ENCODE measurements at regions not wholly inside any gene's neighbourhood (a gene's known extent, or its start where the extent isn't known, plus 50 kb on each side); places are given as distances from the start of the nearest gene placed in this dataset.

GRCh38 chr5:124581738-124582560 is 164.5 kb downstream of the ZNF608 start:
- DNase-seq = peak; percentile 82

GRCh38 chr5:124580925-124581737 is 165.3 kb downstream of the ZNF608 start:
- DNase-seq = no peak

- no peak for DNase-seq
These were observed 165.9 kb downstream of the ZNF608 start for GRCh38 chr5:124580512-124580911.

- no peak for DNase-seq
These were observed 169.5 kb downstream of the ZNF608 start for GRCh38 chr5:124576848-124577409.

- DNase-seq = no peak
These were observed 170.7 kb downstream of the ZNF608 start for GRCh38 chr5:124575725-124576124.

GRCh38 chr5:124574521-124575436 is 171.7 kb downstream of the ZNF608 start:
- DNase-seq = no peak

- DNase-seq = no peak
These were observed 173.5 kb downstream of the ZNF608 start for GRCh38 chr5:124572971-124573370.

- no peak for DNase-seq
These were observed 176.0 kb downstream of the ZNF608 start for GRCh38 chr5:124570285-124571035.

- DNase-seq = no peak
These were observed 179.5 kb downstream of the ZNF608 start for GRCh38 chr5:124566875-124567450.

- DNase-seq = peak; percentile 17
These were observed 185.0 kb downstream of the ZNF608 start for GRCh38 chr5:124561451-124561850.

GRCh38 chr5:124560370-124560769 is 186.1 kb downstream of the ZNF608 start:
- no peak for DNase-seq

- no peak for DNase-seq
These were observed 188.7 kb downstream of the ZNF608 start for GRCh38 chr5:124557761-124558160.

- DNase-seq = peak; percentile 10
These were observed 191.5 kb downstream of the ZNF608 start for GRCh38 chr5:124554746-124555578.

- no peak for DNase-seq
These were observed 192.5 kb downstream of the ZNF608 start for GRCh38 chr5:124553911-124554310.

- no peak for DNase-seq
These were observed 193.9 kb downstream of the ZNF608 start for GRCh38 chr5:124552526-124552925.

GRCh38 chr5:124551939-124552279 is 194.5 kb downstream of the ZNF608 start:
- no peak for DNase-seq

GRCh38 chr5:124550731-124551130 is 195.7 kb downstream of the ZNF608 start:
- no peak for DNase-seq

- no peak for DNase-seq
These were observed 196.5 kb downstream of the ZNF608 start for GRCh38 chr5:124549891-124550436.

GRCh38 chr5:124546643-124547042 is 199.8 kb downstream of the ZNF608 start:
- peak; percentile 42 for DNase-seq

- no peak for DNase-seq
These were observed 201.9 kb downstream of the ZNF608 start for GRCh38 chr5:124544366-124545055.

Measured in fibroblast of upper back skin (primary cell).